ENCODE measurements at regions not wholly inside any gene's neighbourhood (a gene's known extent, or its start where the extent isn't known, plus 50 kb on each side); places are given as distances from the start of the nearest gene placed in this dataset.

DNA sequence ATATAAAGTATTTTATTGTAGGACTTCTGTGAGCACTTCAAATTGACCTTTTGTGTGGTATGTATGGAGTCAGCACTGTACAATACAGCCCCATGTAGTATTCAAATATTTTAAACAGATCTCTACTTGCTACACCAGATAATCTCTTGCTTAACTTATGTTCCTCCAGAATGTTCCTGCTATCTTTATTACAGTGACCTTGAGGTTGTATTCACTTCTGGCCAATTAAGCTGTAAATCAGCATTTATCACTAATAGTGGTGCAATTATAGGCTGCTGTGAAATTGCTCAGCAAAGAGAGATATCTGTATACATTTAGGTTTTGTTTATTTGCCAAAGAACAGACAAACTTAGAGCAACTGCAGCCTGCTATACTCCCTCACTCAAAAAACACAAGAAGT, 1218.6 kb downstream of the PCDH17 start:
- no peak overlapping the region for H3K27ac ChIP-seq (ENCODE audit: low read length)
- no peaks in the 10 kb centered on the region for H3K9me2 ChIP-seq (ENCODE audit: insufficient read depth, low read length)
- no peak overlapping the region for H3K4me2 ChIP-seq (ENCODE audit: low read length)
- H3K4me3 ChIP-seq (ENCODE audit: low read length), result no peak overlapping the region
- TF ChIP-seq EP300 (conservative IDR thresholded peaks at IDR 0.05; ENCODE audit: poor library complexity, severe bottlenecking) (no peak), TAF1 (IDR thresholded peaks at IDR 0.05; ENCODE audit: low read depth) (no peak), MXI1 (conservative IDR thresholded peaks at IDR 0.05; ENCODE audit: poor library complexity, severe bottlenecking) (no peak), SMC3 (conservative IDR thresholded peaks at IDR 0.05; ENCODE audit: poor library complexity) (no peak), POLR2AphosphoS5 (IDR thresholded peaks at IDR 0.05) (no peak)
- TF ChIP-seq, protein P1, sequence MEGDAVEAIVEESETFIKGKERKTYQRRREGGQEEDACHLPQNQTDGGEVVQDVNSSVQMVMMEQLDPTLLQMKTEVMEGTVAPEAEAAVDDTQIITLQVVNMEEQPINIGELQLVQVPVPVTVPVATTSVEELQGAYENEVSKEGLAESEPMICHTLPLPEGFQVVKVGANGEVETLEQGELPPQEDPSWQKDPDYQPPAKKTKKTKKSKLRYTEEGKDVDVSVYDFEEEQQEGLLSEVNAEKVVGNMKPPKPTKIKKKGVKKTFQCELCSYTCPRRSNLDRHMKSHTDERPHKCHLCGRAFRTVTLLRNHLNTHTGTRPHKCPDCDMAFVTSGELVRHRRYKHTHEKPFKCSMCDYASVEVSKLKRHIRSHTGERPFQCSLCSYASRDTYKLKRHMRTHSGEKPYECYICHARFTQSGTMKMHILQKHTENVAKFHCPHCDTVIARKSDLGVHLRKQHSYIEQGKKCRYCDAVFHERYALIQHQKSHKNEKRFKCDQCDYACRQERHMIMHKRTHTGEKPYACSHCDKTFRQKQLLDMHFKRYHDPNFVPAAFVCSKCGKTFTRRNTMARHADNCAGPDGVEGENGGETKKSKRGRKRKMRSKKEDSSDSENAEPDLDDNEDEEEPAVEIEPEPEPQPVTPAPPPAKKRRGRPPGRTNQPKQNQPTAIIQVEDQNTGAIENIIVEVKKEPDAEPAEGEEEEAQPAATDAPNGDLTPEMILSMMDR (IDR thresholded peaks at IDR 0.05; ENCODE audit: poor library complexity, severe bottlenecking), result no peak
- H3F3A ChIP-seq (ENCODE audit: insufficient read depth, low read length, poor library complexity, severe bottlenecking), result no peaks in the 10 kb centered on the region
- no peaks in the 10 kb centered on the region for H3K27me3 ChIP-seq (ENCODE audit: insufficient read depth, low read depth, low read length)
- H3K9ac ChIP-seq (ENCODE audit: low read length), result no peak overlapping the region
- no peak overlapping the region for H2AFZ ChIP-seq (ENCODE audit: low read depth, low read length)
- H3K36me3 ChIP-seq (ENCODE audit: insufficient read depth, low read length), result no peaks in the 10 kb centered on the region
- no peaks in the 10 kb centered on the region for H3K9me3 ChIP-seq (ENCODE audit: low read length)
- H4K20me1 ChIP-seq (ENCODE audit: insufficient read depth), result no peaks in the 10 kb centered on the region
- no peaks in the 10 kb centered on the region for H3K79me2 ChIP-seq (replicated peaks; ENCODE audit: insufficient read depth, low read length)

DNA sequence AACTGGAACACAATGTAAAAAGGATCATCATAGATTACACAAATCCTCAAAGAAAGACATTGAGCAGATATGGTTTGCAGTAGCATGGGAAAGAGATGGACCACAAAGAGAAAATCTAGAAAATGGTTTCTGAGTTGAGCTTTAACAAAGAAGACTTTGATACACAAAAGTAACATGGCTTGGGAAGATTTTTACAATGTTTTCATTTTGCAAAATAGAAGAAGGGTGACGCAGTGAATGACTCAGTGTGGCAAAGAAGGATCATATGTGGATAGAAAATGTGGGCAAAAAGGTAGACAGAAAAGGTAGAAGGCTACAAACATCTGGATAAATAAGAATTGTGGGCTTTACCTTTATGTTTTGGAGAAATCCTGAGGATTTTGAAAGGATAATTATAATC, 1220.5 kb downstream of the PCDH17 start:
- H3K79me2 ChIP-seq (replicated peaks; ENCODE audit: insufficient read depth, low read length), result no peaks in the 10 kb centered on the region
- no peak overlapping the region for H2AFZ ChIP-seq (ENCODE audit: low read depth, low read length)
- TF ChIP-seq, protein P2, sequence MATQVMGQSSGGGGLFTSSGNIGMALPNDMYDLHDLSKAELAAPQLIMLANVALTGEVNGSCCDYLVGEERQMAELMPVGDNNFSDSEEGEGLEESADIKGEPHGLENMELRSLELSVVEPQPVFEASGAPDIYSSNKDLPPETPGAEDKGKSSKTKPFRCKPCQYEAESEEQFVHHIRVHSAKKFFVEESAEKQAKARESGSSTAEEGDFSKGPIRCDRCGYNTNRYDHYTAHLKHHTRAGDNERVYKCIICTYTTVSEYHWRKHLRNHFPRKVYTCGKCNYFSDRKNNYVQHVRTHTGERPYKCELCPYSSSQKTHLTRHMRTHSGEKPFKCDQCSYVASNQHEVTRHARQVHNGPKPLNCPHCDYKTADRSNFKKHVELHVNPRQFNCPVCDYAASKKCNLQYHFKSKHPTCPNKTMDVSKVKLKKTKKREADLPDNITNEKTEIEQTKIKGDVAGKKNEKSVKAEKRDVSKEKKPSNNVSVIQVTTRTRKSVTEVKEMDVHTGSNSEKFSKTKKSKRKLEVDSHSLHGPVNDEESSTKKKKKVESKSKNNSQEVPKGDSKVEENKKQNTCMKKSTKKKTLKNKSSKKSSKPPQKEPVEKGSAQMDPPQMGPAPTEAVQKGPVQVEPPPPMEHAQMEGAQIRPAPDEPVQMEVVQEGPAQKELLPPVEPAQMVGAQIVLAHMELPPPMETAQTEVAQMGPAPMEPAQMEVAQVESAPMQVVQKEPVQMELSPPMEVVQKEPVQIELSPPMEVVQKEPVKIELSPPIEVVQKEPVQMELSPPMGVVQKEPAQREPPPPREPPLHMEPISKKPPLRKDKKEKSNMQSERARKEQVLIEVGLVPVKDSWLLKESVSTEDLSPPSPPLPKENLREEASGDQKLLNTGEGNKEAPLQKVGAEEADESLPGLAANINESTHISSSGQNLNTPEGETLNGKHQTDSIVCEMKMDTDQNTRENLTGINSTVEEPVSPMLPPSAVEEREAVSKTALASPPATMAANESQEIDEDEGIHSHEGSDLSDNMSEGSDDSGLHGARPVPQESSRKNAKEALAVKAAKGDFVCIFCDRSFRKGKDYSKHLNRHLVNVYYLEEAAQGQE (IDR thresholded peaks at IDR 0.05; ENCODE audit: borderline replicate concordance), result no peak
- TF ChIP-seq EZH2 (IDR thresholded peaks at IDR 0.05; ENCODE audit: borderline replicate concordance, insufficient read depth, low read length, poor library complexity, severe bottlenecking) (no peak), EP300 (conservative IDR thresholded peaks at IDR 0.05; ENCODE audit: poor library complexity, severe bottlenecking) (no peak), RAD21 (conservative IDR thresholded peaks at IDR 0.05) (no peak), TAF1 (IDR thresholded peaks at IDR 0.05; ENCODE audit: low read depth) (no peak), MXI1 (conservative IDR thresholded peaks at IDR 0.05; ENCODE audit: poor library complexity, severe bottlenecking) (no peak), POLR2AphosphoS5 (IDR thresholded peaks at IDR 0.05) (no peak)
- TF ChIP-seq, protein P1 (IDR thresholded peaks at IDR 0.05; ENCODE audit: poor library complexity, severe bottlenecking), result no peak
- no peaks in the 10 kb centered on the region for H4K20me1 ChIP-seq (ENCODE audit: insufficient read depth)
- H3K9me2 ChIP-seq (ENCODE audit: insufficient read depth, low read length), result no peaks in the 10 kb centered on the region
- H3K36me3 ChIP-seq (ENCODE audit: insufficient read depth, low read length), result no peaks in the 10 kb centered on the region
- no peak overlapping the region for H3K27ac ChIP-seq (ENCODE audit: low read length)
- no peaks in the 10 kb centered on the region for H3K9me3 ChIP-seq (ENCODE audit: low read length)
- H3K4me3 ChIP-seq (ENCODE audit: low read length), result no peak overlapping the region
- H3K4me2 ChIP-seq (ENCODE audit: low read length), result no peak overlapping the region
- no peak overlapping the region for H3K9ac ChIP-seq (ENCODE audit: low read length)
- no peaks in the 10 kb centered on the region for H3F3A ChIP-seq (ENCODE audit: insufficient read depth, low read length, poor library complexity, severe bottlenecking)
- no peaks in the 10 kb centered on the region for H3K27me3 ChIP-seq (ENCODE audit: insufficient read depth, low read depth, low read length)
